GM19239 (cell line): ENCODE measurements at regions not wholly inside any gene's neighbourhood (a gene's known extent, or its start where the extent isn't known, plus 50 kb on each side); places are given as distances from the start of the nearest gene placed in this dataset.
"Not testable (repeated sequence)": the region's sequence is repeated elsewhere in the genome, so short reads cannot be mapped to it uniquely, and the experiment has no call there.

Experiments used
- DNase-seq: peaks from one replicate; pipeline ENCODE4 v3.0.0; 2011; ENCODE audit warnings: low spot score; ENCODE audit not compliant: insufficient read length
- FAIRE-seq: peaks from 2 replicates; lab custom pipeline; 2011; peaks lifted over from hg19 to GRCh38; lab: Jason Lieb, UNC

DNA sequence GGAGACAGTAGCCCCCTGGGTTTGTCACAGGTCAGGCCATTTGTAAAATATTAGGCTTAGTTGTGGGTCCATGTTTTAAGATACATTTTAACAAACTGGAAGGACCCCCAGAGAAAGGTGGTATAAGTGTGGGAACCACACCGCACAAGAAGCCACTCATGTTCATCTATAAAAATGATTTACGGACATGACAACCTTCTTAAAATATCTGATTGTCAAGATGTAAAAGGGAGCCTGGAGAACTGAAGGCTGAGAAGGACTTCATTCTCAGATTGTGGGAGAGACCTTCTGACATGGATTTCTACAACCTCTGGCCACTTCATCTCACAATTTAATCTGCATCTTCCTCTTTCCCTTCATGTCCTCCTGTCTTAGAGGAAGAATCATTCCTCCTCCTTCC lies 102.4 kb downstream of the VCPKMT start:
- FAIRE-seq (no peak), DNase-seq (no peak)

- FAIRE-seq (no peak), DNase-seq (no peak)
These were observed 101.5 kb downstream of the VCPKMT start for GRCh38 chr14:50014809-50015430.

DNA sequence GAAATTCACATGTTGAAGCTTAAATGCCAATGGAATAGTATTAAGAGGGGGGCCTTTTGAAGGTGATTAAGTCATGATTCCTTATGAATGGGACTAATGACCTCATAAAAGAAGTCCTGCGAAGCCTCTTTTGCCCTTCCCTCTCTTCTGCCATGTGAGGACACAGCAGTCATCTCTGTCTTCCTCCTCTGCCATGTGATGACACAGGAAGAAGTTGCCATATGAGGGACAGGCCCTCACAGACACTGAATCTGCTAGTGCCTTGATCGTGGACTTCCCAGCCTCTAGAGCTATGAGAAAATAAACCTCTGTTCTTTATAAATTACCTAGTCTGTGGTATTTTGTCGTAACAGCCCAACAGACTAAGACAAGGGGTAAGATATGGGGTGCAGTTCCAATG lies 100.7 kb downstream of the VCPKMT start:
- DNase-seq (no peak), FAIRE-seq (peak; percentile 31)

DNA sequence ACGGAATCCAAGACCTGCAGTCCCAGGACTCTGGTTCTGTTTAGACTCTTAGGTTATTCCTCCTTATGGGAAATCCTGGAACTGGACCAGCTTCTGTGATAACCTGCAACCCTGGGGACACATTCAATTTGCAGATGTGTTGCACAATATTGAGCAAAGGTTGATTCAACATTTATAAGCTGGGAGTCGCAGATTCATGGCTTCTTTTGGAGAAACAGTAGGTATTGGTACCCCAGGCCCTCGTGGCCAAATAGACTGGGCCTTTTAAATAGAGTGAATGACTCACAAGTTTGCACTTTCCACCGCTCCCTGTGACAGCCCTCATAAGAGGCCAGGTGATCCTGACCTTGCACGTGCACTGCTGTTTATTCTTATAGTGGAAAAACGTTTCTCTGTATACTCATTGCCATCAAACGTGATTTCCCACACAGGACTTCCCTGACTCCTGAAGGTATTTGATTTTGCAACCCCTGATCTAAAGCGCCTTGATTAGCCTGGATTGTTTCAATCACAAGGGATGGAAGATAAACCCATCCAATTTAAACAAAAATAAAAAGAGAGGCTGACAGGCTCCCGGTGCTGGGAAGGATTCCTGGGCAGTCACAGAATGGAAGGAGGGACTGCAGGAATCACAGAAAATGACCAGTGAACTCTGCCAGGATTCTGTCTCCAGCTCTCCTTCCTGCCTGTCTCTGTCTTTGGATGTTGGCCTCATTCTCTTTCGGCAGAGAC lies 98.0 kb downstream of the VCPKMT start:
- FAIRE-seq (no peak), DNase-seq (no peak)

DNA sequence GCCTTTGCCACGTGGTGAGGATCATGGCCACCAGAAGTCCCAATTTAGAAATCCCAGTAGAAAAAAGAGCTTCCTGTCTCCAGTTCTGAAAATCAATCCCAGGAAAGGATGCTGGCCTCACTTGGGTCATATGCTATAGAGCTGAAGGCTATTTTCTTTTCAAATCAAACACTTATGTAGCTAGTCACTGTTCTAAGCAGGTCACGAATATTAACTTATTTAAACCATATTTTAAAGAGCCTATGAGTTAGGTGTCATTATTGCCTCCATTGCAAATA lies 97.5 kb downstream of the VCPKMT start:
- no peak for FAIRE-seq
- DNase-seq: no peak

GRCh38 chr14:50020184-50020583 lies 96.2 kb downstream of the VCPKMT start:
- DNase-seq: no peak
- FAIRE-seq: no peak

DNA sequence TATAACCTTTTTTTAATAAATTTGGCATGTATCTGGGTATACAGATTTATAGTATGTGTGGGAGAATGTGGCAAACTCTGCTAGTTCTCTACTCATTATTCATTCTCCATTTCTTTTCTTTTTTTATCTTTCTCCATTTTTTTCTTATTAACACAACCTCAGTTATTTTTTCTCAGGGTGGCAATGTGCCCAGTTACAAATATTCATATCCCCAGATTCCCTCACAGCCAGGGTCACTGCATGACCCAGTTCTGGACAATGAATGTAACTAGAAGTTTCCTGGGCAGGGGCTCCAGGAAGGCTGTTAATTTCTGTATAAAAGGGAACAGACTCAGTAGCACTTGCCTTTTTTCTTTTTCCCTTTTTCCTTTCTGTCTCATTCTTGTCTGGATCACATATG lies 95.6 kb downstream of the VCPKMT start:
- DNase-seq: no peak
- peak; percentile 51 for FAIRE-seq

DNA sequence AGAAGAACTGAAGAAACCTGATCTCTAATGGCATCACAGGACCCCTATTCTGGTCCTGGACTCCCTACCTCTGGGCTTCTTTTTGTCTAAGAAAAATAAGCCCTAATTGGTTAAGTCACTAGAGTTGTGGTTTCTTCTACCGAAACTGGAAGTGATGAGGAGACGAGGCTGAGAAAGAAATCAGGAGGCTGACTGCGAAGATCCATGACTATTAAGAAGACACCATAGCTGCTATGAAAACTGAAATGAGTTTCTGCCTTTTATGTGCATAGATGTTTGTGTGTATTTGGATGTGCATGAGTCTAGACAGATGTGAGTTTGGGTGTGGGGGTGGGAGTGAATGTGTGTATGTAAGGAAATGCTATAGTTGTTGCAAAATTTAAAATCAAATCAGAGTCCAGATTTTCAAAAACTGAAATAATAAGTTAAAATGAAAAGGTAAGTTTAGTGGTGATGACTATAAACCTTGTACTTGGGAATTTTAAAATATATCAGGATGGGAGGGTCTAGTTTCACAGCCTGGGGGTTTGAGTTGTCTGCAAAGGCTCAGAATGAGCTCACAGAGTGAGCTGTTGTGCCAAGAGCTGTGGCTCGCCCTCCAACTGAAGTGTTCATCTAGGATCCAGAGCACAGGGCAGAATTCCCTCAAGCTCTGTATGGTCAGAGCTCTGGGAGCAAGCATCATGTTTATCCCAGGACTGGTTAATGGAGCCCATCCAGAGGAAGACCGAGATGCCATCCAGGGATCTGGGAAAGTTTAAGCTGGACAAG lies 94.9 kb downstream of the VCPKMT start:
- DNase-seq (no peak), FAIRE-seq (peak; percentile 18)

DNA sequence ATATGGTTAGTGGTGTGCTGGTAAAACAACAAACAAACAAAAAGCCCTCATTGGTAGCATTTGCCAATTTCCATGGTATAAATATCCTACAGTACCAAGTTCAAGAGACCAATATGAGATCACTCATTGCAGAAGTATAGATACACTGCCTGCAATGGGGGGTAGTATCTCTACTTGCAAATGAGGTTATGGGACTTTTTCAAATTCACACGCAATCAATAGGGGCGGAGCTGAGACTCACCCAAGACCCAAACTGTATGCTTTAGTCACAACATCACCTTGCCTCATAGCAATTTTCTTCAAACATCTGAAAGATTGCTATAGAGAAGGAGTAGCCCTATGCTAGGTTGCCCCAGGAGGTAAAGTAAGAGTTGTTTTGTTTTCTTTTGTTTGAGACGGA lies 93.7 kb downstream of the VCPKMT start:
- FAIRE-seq: no peak

GRCh38 chr14:50023671-50024490 lies 92.5 kb downstream of the VCPKMT start:
- FAIRE-seq (no peak), DNase-seq (no peak)

More for the DNA sequence above, 93.7 kb downstream of the VCPKMT start:
- no peak for DNase-seq

DNA sequence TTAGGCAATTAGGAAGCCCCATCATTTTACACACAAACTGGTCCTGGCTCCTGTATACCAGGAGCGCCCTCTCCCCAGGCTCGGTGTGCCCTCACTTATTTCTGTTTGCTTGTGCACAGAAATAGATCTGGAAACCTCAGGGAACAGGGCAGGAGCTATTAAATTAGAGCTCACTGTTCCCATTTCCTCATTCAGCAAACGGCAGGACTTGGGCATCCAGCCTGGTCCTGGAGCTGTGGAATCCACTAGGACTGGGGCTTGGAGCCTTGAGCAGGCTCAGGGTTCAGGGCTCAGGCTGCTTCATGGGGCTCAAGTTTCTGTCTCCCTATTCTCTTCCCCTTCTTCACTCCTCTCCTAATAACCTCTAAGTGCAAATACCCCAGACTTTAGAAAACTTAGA lies 91.3 kb downstream of the VCPKMT start:
- FAIRE-seq: no peak
- DNase-seq: no peak

DNA sequence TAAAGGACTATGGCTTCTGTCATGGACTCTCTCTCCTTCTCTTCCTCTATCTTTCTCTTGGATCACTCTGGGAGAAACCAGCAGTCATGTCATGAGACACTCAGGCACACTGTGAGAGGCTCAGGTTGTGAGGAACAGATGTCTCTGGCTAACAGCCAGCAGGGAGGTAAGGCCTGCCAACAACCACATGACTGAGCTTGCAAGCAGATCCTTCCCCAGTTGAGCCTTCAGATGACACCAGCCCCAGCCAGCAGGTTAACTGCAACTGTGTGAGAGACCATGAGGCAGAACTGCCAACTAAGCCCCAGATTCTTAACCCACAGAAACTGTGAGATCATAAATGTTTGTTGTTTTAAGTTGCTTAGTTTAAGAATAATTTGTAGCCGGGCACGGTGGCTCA lies 90.6 kb downstream of the VCPKMT start:
- DNase-seq (no peak), FAIRE-seq (no peak)

GRCh38 chr14:50026396-50026795 lies 90.0 kb downstream of the VCPKMT start:
- DNase-seq: no peak
- no peak for FAIRE-seq

- DNase-seq: no peak
- no peak for FAIRE-seq
These were observed 88.6 kb downstream of the VCPKMT start for GRCh38 chr14:50027816-50028215.

DNA sequence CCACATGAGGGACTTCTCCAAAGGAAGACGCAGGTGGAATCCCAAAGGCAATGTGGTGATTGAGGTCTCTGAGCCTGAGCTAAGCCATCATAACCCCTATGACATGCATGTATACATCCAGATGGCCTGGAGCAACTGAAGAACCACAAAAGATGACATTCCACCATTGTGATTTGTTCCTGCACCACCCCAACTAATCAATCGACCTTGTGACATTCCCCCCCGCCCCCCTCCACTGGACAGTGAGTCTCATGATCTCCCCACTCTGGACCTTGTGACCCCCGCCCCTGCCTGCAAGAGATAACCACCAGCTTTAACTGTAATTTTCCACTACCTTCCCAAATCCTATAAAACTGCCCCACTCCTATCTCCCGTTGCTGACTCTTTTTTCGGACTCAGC lies 87.9 kb downstream of the VCPKMT start:
- no peak for FAIRE-seq
- no peak for DNase-seq

DNA sequence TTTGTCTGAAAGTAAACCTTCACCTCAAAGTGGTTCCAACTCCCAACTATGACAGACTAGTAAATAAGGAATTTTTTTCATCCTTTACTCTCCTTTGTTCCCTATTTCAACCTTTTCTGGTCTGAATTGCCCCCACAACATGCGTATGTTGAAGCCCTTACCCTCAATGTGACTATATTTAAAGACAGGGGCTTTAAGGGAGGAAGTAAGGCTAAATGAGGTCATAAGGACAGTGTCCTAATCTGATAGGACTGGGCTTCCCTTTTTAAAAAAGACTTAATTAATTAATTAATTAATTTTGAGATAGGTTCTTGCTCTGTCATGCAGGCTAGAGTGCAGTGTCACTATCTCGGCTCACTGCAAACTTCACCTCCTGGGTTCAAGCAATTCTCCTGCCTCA lies 86.3 kb downstream of the VCPKMT start:
- no peak for DNase-seq
- FAIRE-seq: no peak

DNA sequence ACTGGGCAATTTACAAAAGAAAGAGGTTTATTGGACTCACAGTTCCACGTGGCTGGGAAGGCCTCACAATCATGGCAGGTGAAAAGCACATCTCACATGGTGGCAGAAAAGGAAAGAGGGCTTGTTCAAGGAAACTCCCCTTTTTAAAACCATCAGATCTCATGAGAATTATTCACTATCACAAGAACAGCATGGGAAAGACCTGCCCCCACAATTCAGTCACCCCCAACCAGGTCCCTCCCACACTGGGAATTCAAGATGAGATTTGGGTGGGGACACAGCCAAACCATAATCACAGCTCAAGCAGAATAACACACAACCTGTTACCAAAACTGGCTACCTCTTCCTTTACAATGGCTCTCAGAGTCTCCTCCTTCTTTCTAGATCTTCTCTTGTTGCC lies 85.5 kb downstream of the VCPKMT start:
- DNase-seq, FAIRE-seq: not testable (repeated sequence)

GRCh38 chr14:50031602-50032313 lies 84.6 kb downstream of the VCPKMT start:
- DNase-seq: no peak
- FAIRE-seq: no peak

- not testable (repeated sequence) for DNase-seq, FAIRE-seq
These were observed 83.8 kb downstream of the VCPKMT start for GRCh38 chr14:50032462-50033167.
